ENCODE measurements at regions not wholly inside any gene's neighbourhood (a gene's known extent, or its start where the extent isn't known, plus 50 kb on each side); places are given as distances from the start of the nearest gene placed in this dataset.
A peak's percentile ranks its signal among the peaks of the same experiment; 100 is the strongest.

DNA sequence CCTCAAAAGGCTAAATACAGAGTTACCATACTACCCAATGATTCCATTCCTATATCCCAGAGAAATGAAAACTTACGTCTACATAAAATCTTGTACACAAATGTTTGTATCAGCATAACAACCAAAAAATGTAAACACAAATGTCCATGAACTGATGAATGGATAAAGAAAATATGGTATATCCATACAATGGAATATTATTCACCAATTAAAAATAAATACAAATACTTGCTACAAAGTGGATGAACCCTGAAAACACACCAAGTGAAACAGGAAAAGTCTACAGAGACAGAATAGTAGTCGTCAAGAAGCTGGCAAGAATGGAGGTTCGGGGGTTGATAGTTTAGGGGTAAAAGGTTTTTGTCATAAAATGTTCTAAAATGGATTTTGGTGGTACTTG, 54.0 kb upstream of the ANKRD28 start:
- TF ChIP-seq FOXA1 (IDR thresholded peaks at IDR 0.05), result no peak
- no peak for DNase-seq (ENCODE audit: extremely low spot score)
- CTCF ChIA-PET, result no interaction called here
- POLR2A ChIA-PET, result no interaction called here

DNA sequence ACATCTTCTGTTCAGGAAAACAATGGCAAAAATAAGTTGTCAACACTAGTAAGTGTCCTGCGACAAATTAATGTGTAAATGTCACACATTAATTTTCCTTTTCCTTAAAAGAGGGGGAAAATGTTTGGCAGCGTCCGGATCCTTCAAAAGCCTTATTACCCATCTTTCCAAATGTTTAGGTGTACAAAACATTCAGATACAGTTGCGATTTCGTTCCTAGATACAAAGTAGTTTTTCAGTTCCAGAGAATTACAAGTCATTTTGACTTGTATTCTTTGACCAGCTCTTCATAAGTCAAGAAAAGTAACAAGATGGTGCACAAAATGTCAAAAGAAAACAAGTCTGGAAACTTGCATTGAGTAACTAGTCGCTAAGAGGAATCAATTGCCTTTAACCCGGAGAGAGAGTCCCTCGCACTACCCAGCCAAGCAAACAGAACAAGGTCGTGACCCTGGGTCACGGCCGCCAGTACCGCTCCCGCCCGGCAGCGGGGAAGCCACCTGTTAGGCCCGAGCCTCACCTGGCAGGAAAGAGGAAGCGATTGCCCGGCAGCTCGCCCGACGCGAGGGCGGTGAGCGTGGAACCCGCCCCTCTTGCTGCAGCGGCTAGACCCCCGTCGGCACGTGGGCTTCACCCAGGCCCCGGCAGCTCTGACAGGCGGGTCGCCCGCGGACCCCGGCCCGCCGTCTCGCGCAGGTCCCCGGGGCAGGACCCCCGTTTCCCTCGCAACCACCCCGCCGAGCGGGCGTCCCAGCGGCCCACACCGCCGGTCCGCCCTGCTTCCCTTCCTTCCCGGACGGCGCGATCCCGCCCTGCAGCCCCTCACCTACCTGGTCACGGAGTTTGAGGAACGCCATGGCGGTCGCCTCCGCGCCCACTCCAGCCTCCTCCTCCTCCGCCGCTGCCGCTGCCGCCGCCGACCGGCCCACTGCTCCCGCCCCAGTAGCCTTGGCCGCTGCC, 61.0 kb upstream of the ANKRD28 start:
- CTCF ChIA-PET, result no interaction called here
- DNase-seq (ENCODE audit: extremely low spot score), result peak; percentile 26
- POLR2A ChIA-PET, result interaction anchor here (0.6 to 1.3 kb wide), 2 partner anchors 12 to 258 kb away, joined by 3 read pairs; partner anchors contain the start of gene HACL1
- TF ChIP-seq L3MBTL2 (conservative IDR thresholded peaks at IDR 0.05), result peak; percentile 73
- TF ChIP-seq SUZ12 (IDR thresholded peaks at IDR 0.05), result no peak
- TF ChIP-seq NFRKB (IDR thresholded peaks at IDR 0.05), result no peak
- no peak for TF ChIP-seq ELF4 (IDR thresholded peaks at IDR 0.05)

DNA sequence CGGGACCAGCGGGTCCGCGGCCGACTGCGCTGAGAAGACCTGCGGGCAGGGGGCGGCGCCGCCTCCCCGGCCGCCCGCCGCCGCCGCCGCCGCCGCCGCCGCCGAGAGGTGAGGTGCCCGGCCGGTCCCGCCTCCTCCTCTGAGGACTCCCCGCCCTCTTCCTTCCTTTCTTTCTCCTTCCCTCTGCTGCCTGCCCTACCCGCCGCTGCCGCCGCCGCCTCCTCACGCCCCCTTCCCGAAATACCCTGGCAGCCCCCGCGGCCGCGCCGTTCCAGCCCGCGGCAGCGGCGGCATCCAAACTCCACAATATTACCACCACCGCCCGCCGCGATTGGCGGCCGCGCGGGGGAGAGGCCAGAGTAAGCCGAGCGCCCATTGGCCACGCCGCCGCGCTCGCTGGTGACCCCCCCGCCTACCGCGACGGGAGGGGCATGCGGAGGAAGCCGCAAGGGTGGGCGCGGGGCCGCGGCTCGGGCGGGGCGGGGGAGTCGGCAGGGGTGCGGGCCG, 61.8 kb upstream of the ANKRD28 start:
- POLR2A ChIA-PET, result no interaction called here
- CTCF ChIA-PET, result no interaction called here
- peak; percentile 82 for DNase-seq (ENCODE audit: extremely low spot score)
- TF ChIP-seq BHLHE40 (IDR thresholded peaks at IDR 0.05; ENCODE audit: borderline replicate concordance), result no peak
- peak; percentile 45; the same call in 1 of the 2 replicates for TF ChIP-seq FOXM1 (IDR thresholded peaks at IDR 0.05; ENCODE audit: borderline replicate concordance)

DNA sequence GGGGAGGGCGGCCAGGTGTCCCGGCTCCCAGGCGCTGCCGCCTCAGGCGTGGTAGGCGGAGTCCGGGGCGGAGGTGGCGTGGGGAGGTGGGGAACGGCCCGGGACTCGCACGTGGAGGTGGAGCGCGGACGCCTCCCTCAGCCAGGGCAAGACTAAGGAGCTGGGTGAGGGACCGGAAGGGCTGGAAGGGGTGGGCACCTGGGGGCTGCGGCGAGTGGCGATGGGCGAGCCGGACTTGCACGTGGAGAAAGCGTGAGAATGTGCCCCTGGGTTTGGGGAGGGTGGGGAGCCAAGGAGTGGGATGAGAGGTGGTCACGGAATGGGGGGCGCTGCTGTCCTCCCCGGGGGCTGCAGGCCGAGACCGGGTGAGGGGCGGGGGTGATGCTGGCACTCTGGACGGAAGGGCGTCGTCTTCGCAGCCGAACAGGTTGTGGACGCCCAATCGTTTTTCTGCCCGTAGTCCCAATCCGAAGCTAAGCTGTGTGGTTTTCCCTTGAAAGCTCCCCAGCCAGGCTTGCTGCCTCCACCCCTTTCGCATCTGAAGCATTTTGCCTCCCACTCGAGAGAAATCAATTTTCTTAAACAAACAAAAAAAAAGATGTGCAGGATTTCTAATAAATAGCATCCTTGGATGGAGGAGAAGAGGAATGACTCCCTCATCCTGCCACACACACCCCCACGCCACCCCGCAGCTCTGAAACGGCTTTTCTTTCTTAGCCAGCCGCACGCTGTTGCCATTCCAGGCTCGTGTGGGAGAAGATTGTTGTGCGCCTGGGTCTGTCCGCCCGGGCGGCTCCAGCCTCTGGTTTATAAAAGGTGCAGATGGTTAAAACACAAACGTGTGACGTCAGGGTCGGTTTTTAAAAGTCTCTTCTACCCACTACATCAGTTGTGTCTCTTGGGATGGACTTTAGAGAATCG, 62.5 kb upstream of the ANKRD28 start:
- TF ChIP-seq L3MBTL2 (conservative IDR thresholded peaks at IDR 0.05) (peak; percentile 99), FOXK2 (IDR thresholded peaks at IDR 0.05) (no peak), HDGF (IDR thresholded peaks at IDR 0.05; ENCODE audit: borderline replicate concordance) (no peak), FOXM1 (IDR thresholded peaks at IDR 0.05; ENCODE audit: borderline replicate concordance) (peak; percentile 19; the same call in 1 of the 2 replicates)
- peak; percentile 66 for DNase-seq (ENCODE audit: extremely low spot score)
- CTCF ChIA-PET, result no interaction called here
- POLR2A ChIA-PET, result interaction anchor here (0.6 kb wide), 1 partner anchor 156 kb away, joined by 3 read pairs; no protein-coding TSS in a partner anchor

DNA sequence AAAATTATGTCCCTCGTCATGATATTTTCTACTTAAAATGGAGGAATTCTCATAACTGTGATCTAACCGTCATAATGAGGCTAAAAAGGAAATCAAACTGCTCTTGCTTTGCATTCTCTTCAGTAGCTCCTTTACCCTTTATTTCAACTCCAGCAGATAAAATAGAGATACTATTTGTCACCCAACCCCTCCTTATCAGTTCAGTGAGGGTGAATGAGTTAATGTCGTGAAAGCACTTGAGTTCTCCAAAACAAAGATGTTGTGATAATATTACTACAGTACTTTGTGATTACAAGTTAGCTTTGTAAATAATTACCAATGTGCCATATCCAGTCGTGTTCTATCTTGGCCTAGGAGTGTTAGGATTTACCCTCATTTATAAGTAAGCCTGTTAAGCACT, 63.4 kb upstream of the ANKRD28 start:
- no peak for TF ChIP-seq TARDBP (IDR thresholded peaks at IDR 0.05)
- TF ChIP-seq CTBP1 (IDR thresholded peaks at IDR 0.05; ENCODE audit: borderline replicate concordance), result no peak
- no peak for TF ChIP-seq FOXK2 (IDR thresholded peaks at IDR 0.05)
- TF ChIP-seq ELF4 (IDR thresholded peaks at IDR 0.05), result no peak
- no peak for TF ChIP-seq LEF1 (IDR thresholded peaks at IDR 0.05; ENCODE audit: borderline replicate concordance)
- TF ChIP-seq L3MBTL2 (conservative IDR thresholded peaks at IDR 0.05), result no peak
- TF ChIP-seq FOXA1 (IDR thresholded peaks at IDR 0.05), result no peak
- no peak for TF ChIP-seq BHLHE40 (IDR thresholded peaks at IDR 0.05; ENCODE audit: borderline replicate concordance)
- TF ChIP-seq ARNT (IDR thresholded peaks at IDR 0.05), result no peak
- TF ChIP-seq HDGF (IDR thresholded peaks at IDR 0.05; ENCODE audit: borderline replicate concordance), result no peak
- TF ChIP-seq SP1 (IDR thresholded peaks at IDR 0.05), result no peak
- TF ChIP-seq ZNF384 (IDR thresholded peaks at IDR 0.05), result no peak
- no peak for TF ChIP-seq SUZ12 (IDR thresholded peaks at IDR 0.05)
- TF ChIP-seq NFRKB (IDR thresholded peaks at IDR 0.05), result no peak
- TF ChIP-seq, protein P1, sequence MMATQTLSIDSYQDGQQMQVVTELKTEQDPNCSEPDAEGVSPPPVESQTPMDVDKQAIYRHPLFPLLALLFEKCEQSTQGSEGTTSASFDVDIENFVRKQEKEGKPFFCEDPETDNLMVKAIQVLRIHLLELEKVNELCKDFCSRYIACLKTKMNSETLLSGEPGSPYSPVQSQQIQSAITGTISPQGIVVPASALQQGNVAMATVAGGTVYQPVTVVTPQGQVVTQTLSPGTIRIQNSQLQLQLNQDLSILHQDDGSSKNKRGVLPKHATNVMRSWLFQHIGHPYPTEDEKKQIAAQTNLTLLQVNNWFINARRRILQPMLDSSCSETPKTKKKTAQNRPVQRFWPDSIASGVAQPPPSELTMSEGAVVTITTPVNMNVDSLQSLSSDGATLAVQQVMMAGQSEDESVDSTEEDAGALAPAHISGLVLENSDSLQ (IDR thresholded peaks at IDR 0.05), result no peak
- TF ChIP-seq FOXM1 (IDR thresholded peaks at IDR 0.05; ENCODE audit: borderline replicate concordance), result no peak
- ChIA-PET CTCF (no interaction called here), POLR2A (no interaction called here)
- no peak for DNase-seq (ENCODE audit: extremely low spot score)

DNA sequence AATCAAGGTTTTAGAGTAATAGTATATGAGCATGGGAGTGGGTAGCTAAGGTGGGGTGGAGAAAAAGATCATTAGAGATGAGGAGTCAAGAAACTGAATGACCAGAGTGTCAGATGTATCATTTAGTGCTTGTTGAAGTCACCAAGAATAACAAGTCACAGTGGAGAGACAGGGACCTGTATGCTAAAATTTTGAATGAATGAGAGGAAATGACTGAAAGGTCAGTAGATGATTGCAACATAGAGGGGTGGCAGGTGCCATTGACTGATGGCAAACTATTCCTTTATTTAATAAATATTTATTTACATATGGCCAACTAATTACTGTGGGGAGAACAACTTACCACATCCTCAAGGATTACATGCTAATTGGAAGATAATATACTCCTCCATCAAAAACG, 75.0 kb upstream of the ANKRD28 start:
- TF ChIP-seq FOXA1 (IDR thresholded peaks at IDR 0.05), result no peak
- TF ChIP-seq CTBP1 (IDR thresholded peaks at IDR 0.05; ENCODE audit: borderline replicate concordance), result no peak
- no peak for TF ChIP-seq SP1 (IDR thresholded peaks at IDR 0.05)
- TF ChIP-seq TARDBP (IDR thresholded peaks at IDR 0.05), result no peak
- TF ChIP-seq FOXK2 (IDR thresholded peaks at IDR 0.05), result no peak
- no peak for TF ChIP-seq SUZ12 (IDR thresholded peaks at IDR 0.05)
- TF ChIP-seq LEF1 (IDR thresholded peaks at IDR 0.05; ENCODE audit: borderline replicate concordance), result no peak
- TF ChIP-seq FOXM1 (IDR thresholded peaks at IDR 0.05; ENCODE audit: borderline replicate concordance), result no peak
- TF ChIP-seq, protein P1 (IDR thresholded peaks at IDR 0.05), result no peak
- no peak for TF ChIP-seq ARNT (IDR thresholded peaks at IDR 0.05)
- TF ChIP-seq BHLHE40 (IDR thresholded peaks at IDR 0.05; ENCODE audit: borderline replicate concordance), result no peak
- POLR2A ChIA-PET, result no interaction called here
- no peak for DNase-seq (ENCODE audit: extremely low spot score)
- CTCF ChIA-PET, result no interaction called here

DNA sequence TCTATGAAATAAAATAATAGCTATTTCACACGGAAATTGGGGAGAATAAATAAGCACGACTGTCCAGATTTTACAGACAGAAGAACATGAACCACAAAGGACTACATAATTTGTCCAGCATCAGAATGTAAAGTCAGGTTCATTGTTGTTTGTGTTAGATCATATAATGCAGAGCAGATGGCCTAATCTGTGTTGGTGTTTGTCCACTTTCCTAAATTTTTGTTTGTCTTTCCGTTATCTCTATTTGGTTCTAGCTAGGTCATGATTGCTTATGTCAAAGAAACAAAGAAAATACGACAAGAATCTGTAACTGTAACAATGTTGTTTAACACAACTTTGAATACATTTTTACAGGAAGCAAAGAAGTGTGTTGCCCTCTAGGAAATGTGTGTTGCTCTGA, 75.6 kb upstream of the ANKRD28 start:
- no peak for DNase-seq (ENCODE audit: extremely low spot score)
- ChIA-PET CTCF (no interaction called here), POLR2A (no interaction called here)
- TF ChIP-seq ZNF384 (IDR thresholded peaks at IDR 0.05) (no peak), LEF1 (IDR thresholded peaks at IDR 0.05; ENCODE audit: borderline replicate concordance) (no peak), L3MBTL2 (conservative IDR thresholded peaks at IDR 0.05) (no peak), TARDBP (IDR thresholded peaks at IDR 0.05) (no peak), FOXM1 (IDR thresholded peaks at IDR 0.05; ENCODE audit: borderline replicate concordance) (no peak)
- TF ChIP-seq, protein P1 (IDR thresholded peaks at IDR 0.05), result no peak

Measured in HEK293T (cell line).